ENCODE measurements at regions not wholly inside any gene's neighbourhood (a gene's known extent, or its start where the extent isn't known, plus 50 kb on each side); places are given as distances from the start of the nearest gene placed in this dataset.

DNA sequence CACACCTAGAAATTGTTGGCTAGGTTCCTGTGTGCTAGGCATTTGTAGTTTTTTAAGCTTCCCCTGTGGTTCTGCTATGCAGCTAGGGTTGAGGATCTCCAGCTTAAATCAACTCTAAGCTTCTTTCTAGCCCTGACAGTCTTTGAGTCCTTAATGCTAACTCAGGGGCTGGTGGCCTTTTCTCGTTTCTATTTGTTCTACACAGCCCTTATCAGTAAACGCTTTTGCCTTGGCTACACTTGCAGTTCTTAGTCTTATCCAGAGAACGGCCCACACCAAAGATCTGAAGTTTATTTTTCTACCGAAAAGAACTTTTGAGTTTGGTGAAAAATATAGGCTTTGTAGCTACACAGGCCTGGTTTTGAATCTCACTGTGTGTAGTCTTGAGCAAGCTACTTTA, 212.0 kb downstream of the DHX15 start:
- no peak overlapping the region for H3K4me3 ChIP-seq (ENCODE audit: low read length)
- TF ChIP-seq, protein P1, sequence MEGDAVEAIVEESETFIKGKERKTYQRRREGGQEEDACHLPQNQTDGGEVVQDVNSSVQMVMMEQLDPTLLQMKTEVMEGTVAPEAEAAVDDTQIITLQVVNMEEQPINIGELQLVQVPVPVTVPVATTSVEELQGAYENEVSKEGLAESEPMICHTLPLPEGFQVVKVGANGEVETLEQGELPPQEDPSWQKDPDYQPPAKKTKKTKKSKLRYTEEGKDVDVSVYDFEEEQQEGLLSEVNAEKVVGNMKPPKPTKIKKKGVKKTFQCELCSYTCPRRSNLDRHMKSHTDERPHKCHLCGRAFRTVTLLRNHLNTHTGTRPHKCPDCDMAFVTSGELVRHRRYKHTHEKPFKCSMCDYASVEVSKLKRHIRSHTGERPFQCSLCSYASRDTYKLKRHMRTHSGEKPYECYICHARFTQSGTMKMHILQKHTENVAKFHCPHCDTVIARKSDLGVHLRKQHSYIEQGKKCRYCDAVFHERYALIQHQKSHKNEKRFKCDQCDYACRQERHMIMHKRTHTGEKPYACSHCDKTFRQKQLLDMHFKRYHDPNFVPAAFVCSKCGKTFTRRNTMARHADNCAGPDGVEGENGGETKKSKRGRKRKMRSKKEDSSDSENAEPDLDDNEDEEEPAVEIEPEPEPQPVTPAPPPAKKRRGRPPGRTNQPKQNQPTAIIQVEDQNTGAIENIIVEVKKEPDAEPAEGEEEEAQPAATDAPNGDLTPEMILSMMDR (IDR thresholded peaks at IDR 0.05; ENCODE audit: insufficient read depth, low read depth, low read length, missing control alignments) = no peak
- no peak for DNase-seq (ENCODE audit: low read depth)

DNA sequence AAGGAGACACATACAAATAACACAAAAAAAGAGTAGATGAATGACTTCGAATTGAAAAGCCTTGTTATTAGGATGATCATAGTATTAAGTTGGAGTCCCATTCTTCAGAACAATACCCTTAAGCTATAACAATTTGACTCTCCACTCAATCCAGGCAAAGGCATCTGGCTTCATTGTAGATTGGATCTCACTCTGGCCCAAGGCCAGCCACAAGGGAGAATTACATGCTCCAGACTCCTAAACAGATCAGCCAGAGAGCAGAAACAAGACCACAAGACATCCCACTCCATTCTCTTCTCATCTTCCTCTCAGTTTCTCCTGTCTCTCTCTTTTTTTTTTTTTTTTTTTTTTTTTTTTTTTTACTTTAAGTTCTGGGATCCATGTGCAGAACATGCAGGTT, 213.9 kb downstream of the DHX15 start:
- TF ChIP-seq, protein P1 (IDR thresholded peaks at IDR 0.05; ENCODE audit: insufficient read depth, low read depth, low read length, missing control alignments) = no peak
- H3K4me3 ChIP-seq (ENCODE audit: low read length) = no peak overlapping the region
- no peak for DNase-seq (ENCODE audit: low read depth)

DNA sequence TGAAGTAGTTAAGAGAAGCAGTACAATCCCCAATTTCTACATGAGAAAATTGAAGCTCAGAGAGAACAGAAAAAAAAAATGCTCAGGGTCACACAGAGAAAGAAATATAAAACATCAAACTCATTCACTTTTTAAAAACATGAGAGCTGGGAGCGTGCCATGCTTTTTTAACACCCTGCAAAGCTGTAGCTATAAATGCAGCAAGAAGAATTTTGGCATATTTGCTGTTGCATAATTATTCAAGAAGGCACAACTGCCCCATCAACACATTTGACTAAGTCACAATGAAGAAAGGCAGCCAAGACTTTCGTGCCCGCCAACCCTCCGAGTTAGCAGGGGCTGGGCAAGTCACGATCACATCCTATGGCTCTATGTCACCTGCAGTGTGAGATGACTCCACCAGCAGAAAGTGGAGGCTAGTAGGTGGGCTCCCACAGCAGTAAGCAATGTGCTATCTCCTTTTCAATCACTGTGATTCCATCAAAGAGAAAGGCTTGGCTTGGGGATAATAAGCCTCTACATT, 214.8 kb downstream of the DHX15 start:
- no peak for DNase-seq (ENCODE audit: low read depth)
- no peak overlapping the region for H3K4me3 ChIP-seq (ENCODE audit: low read length)
- TF ChIP-seq, protein P1 (IDR thresholded peaks at IDR 0.05; ENCODE audit: insufficient read depth, low read depth, low read length, missing control alignments) = no peak

DNA sequence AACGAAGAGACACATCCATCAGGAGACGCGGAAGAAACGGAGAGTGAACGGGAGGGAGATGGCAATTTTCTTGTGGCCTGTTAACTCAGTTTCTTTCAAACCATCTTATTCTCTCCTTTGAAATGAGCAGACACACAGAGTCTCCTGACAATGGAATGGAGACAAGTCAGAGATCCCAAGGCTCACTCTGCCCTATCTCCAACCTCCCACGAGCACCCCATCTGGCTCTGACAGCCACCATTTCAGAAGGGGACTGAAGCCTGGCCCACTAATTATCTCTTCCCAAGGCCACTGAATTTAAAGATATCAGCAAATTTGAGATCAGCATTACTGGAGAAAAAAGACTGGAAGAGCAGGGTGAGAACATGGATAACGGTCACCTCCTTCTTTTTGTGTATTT, 215.6 kb downstream of the DHX15 start:
- TF ChIP-seq, protein P1 (IDR thresholded peaks at IDR 0.05; ENCODE audit: insufficient read depth, low read depth, low read length, missing control alignments) = no peak
- DNase-seq (ENCODE audit: low read depth) = no peak
- no peak overlapping the region for H3K4me3 ChIP-seq (ENCODE audit: low read length)

DNA sequence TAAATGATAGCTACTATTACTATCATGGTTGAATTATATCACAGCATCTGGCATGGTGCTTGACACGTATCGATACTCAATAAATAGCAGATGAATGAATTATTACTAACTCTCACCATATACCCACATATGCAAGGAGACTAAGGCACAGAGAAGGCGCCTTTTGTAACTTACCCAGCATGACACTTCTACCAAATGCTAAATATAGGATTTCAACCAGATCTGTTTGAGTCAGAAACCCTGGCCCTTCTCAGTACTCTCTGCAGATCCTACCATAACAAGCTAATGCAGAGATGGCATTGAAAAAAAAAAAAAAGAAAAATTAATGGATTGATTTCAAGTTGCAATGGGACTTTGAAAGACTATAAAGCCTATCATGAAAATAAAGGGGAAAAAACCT, 219.5 kb downstream of the DHX15 start:
- H3K4me3 ChIP-seq (ENCODE audit: low read length) = no peak overlapping the region
- DNase-seq (ENCODE audit: low read depth) = no peak
- TF ChIP-seq, protein P1 (IDR thresholded peaks at IDR 0.05; ENCODE audit: insufficient read depth, low read depth, low read length, missing control alignments) = no peak

DNA sequence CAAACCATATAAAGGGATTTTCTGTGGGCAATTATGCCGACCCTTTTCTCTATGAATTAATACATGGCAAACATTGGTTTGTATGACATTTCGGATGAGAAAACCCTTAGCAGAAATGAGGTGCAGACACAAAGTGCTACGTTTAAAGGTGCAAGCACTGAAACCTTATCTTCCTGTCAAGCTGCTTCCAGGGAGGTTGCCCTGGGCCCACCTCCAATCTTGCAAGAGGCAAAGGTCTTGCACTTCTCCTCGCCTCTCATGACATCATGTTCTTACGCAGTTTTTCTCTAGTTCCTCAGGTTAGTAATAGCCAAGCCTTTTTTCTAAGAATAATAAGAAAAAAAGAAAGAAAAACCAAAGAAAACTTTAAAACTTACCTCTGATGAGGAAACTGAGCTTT, 220.1 kb downstream of the DHX15 start:
- no peak overlapping the region for H3K4me3 ChIP-seq (ENCODE audit: low read length)
- TF ChIP-seq, protein P1 (IDR thresholded peaks at IDR 0.05; ENCODE audit: insufficient read depth, low read depth, low read length, missing control alignments) = no peak

DNA sequence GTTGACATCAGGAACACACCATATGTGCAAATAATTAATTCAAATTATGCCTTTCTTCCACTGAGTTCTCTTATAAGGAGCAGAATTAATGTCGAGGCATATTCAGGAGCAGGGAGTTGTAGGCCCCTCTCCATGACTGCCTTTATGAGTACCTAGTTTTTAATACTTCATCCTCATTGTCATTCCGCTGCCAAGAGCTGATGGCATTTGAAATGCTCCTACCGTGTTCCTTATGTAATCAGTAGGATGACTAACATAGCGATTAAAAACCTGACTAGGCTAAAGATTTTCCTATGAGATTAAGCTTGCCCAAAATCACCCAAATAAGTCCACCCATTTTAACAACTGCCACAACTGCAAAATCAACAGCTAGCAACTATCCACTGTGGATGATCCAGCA, 220.6 kb downstream of the DHX15 start:
- TF ChIP-seq, protein P1 (IDR thresholded peaks at IDR 0.05; ENCODE audit: insufficient read depth, low read depth, low read length, missing control alignments) = no peak
- no peak for DNase-seq (ENCODE audit: low read depth)
- H3K4me3 ChIP-seq (ENCODE audit: low read length) = no peak overlapping the region

More for the DNA sequence above, 220.1 kb downstream of the DHX15 start:
- DNase-seq (ENCODE audit: low read depth) = no peak
